ENCODE measurements at regions not wholly inside any gene's neighbourhood (a gene's known extent, or its start where the extent isn't known, plus 50 kb on each side); places are given as distances from the start of the nearest gene placed in this dataset.

DNA sequence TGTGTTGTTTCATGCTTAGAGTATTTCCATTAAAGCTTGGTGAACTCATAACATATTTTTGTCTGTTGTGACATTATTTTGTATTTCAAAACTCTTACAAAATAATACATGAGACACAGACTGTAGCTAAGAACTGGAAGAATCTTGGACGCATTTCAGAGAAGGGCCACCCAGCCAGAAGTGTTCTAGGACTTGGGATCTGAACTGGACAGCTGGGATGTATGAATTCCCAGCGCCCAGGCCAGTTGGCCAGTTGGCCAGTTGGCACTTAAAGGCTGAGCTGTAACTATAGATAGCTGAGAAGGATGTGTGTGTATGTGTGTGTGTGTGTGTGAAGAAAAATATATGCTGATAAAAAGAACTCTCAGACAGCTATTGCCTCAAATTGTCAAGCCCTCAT lies 193.4 kb upstream of the GPR101 start:
- DNase-seq = no peak
- Mint-ChIP-seq H3K27ac (no peak overlapping the region), H3K36me3 (ENCODE audit: insufficient read depth) (no peaks in the 10 kb centered on the region), H3K9me3 (no peaks in the 10 kb centered on the region), H3K4me3 (no peak overlapping the region), H3K27me3 (peaks cover 0 to 8% of the 10 kb centered on the region in 2 donors), H3K4me1 (ENCODE audit: low read depth in 2 of 2) (no peaks in the 10 kb centered on the region)
- no peak for ATAC-seq (replicated peaks)

DNA sequence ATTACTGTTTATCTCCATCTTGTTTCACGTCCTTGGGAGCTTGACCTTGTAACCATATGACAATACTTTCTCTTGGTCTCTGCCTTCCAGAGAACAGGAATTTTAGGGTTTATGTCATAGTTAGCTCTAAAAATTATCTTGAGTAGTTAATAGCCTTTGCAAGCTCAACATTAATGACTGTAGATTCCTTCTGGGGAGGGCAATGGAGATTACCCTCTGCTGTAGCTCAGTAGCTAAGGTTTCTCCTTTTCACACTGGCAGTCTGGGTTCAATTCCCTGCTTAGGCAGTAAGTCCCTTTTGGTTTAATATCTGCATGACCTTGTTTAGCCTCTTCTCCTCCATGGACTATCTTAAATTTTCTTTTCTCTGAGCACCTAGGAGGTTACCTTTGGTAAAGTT lies 181.7 kb upstream of the GPR101 start:
- Mint-ChIP-seq H3K27me3 (no peaks in the 10 kb centered on the region), H3K4me1 (ENCODE audit: low read depth in 2 of 2) (no peaks in the 10 kb centered on the region), H3K36me3 (ENCODE audit: insufficient read depth) (no peaks in the 10 kb centered on the region), H3K4me3 (no peak overlapping the region), H3K9me3 (no peaks in the 10 kb centered on the region), H3K27ac (no peak overlapping the region)
- no peak for ATAC-seq (replicated peaks)
- DNase-seq = no peak

DNA sequence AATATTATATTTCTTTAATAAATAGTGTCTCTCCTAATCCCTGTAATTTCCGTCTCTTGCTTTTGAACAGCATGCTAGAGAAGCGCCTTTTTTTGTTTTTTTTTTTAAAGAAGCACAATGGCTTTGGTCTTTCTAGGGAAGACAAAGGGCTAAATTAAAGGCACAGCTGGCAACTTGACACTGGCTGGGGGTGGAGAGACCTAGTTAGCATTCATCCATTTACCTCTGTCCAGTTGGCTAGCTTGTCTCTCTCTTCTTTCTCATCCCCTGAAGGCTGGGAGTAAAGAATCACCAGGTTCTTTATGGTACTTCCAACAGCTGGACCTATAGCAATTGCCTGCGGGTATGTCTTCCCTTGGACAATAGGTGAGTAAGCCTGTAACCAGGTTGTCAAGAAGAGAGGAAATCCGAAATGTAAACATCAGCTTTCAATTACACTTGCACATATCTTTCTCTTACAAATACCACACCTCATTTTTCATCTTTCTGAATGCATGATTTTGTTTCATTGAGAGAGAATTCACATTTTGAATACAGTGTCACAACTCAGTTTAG lies 178.4 kb upstream of the GPR101 start:
- Mint-ChIP-seq H3K27ac (no peak overlapping the region), H3K36me3 (ENCODE audit: insufficient read depth) (no peaks in the 10 kb centered on the region), H3K4me1 (ENCODE audit: low read depth in 2 of 2) (no peaks in the 10 kb centered on the region), H3K4me3 (no peak overlapping the region), H3K9me3 (no peaks in the 10 kb centered on the region), H3K27me3 (no peaks in the 10 kb centered on the region)
- DNase-seq (no peak), ATAC-seq (replicated peaks) (no peak)

DNA sequence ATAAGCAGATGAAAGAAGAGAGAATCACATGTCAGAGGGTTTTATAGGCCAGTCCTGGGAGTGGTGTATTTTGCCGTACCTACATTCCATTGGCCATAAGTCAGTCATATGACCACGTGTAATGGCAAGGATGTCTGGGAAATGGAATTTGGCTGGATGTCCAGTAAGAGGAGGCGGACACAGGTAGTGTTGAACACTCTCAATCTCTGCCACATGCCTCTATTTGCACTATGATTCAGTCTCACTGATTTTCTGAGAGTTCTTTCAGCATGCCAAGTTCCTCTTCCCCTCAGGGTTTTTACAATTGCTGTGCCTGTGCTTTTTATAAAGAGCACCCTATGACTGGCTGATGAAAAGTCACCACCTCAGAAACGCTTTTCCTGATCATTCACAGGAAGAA lies 164.2 kb upstream of the GPR101 start:
- H3K27me3 Mint-ChIP-seq = peaks cover 0 to 19% of the 10 kb centered on the region in 2 donors
- no peak for ATAC-seq (replicated peaks)

DNA sequence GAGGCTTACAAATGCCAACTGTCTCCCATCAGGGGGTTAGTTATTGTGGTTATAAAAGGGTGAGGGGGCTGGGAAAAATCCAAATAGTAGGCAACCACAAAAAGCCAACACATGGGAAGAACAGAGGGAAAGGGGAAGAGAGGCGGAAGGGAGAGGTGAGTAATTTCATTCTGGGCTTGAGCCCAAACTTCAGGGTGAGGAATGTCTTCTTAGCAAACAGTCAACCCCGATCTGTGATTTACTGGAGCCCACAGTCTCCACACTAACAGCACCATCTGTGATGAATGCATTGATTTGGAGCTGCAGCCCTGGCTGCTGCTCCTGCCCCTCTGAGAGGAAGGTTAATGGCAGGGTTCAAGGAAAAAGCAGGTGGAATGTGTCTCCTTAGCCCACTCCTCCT lies 162.2 kb upstream of the GPR101 start:
- no peak overlapping the region for H3K4me3 Mint-ChIP-seq
- ATAC-seq (replicated peaks) (no peak), DNase-seq (no peak)
- H3K4me1 Mint-ChIP-seq (ENCODE audit: low read depth in 2 of 2) = no peaks in the 10 kb centered on the region
- H3K27me3 Mint-ChIP-seq = peaks cover 0 to 8% of the 10 kb centered on the region in 2 donors
- no peaks in the 10 kb centered on the region for H3K9me3 Mint-ChIP-seq
- no peaks in the 10 kb centered on the region for H3K36me3 Mint-ChIP-seq (ENCODE audit: insufficient read depth)
- no peak overlapping the region for H3K27ac Mint-ChIP-seq

More for the DNA sequence above, 164.2 kb upstream of the GPR101 start:
- no peaks in the 10 kb centered on the region for H3K36me3 Mint-ChIP-seq (ENCODE audit: insufficient read depth)
- H3K4me1 Mint-ChIP-seq (ENCODE audit: low read depth in 2 of 2) = no peaks in the 10 kb centered on the region
- no peak overlapping the region for H3K4me3 Mint-ChIP-seq
- H3K9me3 Mint-ChIP-seq = no peaks in the 10 kb centered on the region
- no peak overlapping the region for H3K27ac Mint-ChIP-seq
- DNase-seq = no peak

DNA sequence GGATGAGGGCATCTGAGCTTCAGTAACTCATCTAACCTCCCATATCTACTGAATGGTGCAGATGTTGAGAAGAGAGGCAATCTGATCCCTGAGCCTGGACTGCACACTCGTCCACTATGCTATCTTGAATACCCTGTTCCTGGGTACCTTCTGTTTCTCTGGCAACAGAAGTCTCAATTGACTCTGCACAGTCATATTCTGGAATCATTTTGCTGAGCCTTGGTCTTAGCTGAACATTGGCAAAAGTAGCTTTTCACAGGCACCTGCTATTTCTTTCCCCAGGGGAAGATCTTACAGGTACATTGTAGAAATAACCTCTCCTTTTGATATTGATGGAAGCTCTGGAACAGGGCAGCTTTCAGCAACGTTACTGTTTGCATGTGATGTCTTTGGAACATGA lies 161.5 kb upstream of the GPR101 start:
- Mint-ChIP-seq H3K36me3 (ENCODE audit: insufficient read depth) (no peaks in the 10 kb centered on the region), H3K27ac (no peak overlapping the region), H3K27me3 (peaks cover 0 to 5% of the 10 kb centered on the region in 2 donors), H3K4me1 (ENCODE audit: low read depth in 2 of 2) (no peaks in the 10 kb centered on the region), H3K9me3 (no peaks in the 10 kb centered on the region), H3K4me3 (no peak overlapping the region)
- no peak for ATAC-seq (replicated peaks)
- DNase-seq = no peak

DNA sequence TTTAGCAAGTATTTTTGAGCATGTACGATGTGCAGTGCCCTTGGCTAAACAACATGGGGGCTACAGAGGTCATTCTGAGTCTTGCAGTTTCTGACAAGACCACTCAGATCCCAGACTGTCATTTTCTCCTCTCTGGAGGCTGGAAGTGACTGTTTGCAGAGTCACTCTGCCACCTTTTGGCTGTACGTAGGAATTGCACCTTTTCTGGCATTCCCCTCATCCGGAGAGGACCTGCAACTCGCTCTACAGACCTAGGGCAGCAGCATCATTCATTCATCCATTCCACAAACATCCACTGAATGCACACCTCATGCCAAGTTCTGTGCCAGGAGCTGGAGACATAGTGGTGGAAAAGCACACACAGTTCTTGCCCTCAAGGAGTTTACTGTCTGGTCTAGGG lies 160.4 kb upstream of the GPR101 start:
- H3K27ac Mint-ChIP-seq = no peak overlapping the region

DNA sequence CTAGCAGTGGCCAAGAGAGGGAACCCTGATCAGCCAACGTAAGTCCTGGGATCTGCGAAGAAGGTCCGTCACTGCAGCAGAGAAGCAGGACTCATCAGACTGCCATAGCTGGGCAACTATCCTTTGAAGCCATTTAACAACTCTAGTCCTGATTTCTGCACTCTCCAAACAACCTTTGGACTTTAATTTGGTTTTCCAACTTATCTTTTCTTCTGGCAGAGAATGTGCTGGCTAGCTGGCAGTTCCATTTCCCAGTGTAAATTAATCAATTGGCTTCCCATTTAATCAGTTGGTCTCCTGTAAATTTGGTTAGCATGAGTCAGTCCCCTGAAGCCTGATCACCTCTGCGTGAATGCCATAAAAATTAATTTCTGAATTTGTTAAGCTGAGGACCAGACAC lies 153.7 kb upstream of the GPR101 start:
- DNase-seq = no peak
- no peak overlapping the region for H3K27ac Mint-ChIP-seq
- H3K4me1 Mint-ChIP-seq (ENCODE audit: low read depth in 2 of 2) = no peaks in the 10 kb centered on the region
- no peak for ATAC-seq (replicated peaks)
- no peaks in the 10 kb centered on the region for H3K27me3 Mint-ChIP-seq
- no peaks in the 10 kb centered on the region for H3K36me3 Mint-ChIP-seq (ENCODE audit: insufficient read depth)
- no peak overlapping the region for H3K4me3 Mint-ChIP-seq
- no peaks in the 10 kb centered on the region for H3K9me3 Mint-ChIP-seq

More for the DNA sequence above, 160.4 kb upstream of the GPR101 start:
- H3K27me3 Mint-ChIP-seq = no peaks in the 10 kb centered on the region
- H3K4me1 Mint-ChIP-seq (ENCODE audit: low read depth in 2 of 2) = no peaks in the 10 kb centered on the region
- ATAC-seq (replicated peaks) = no peak
- H3K36me3 Mint-ChIP-seq (ENCODE audit: insufficient read depth) = no peaks in the 10 kb centered on the region
- H3K4me3 Mint-ChIP-seq = no peak overlapping the region
- DNase-seq = no peak
- no peaks in the 10 kb centered on the region for H3K9me3 Mint-ChIP-seq

DNA sequence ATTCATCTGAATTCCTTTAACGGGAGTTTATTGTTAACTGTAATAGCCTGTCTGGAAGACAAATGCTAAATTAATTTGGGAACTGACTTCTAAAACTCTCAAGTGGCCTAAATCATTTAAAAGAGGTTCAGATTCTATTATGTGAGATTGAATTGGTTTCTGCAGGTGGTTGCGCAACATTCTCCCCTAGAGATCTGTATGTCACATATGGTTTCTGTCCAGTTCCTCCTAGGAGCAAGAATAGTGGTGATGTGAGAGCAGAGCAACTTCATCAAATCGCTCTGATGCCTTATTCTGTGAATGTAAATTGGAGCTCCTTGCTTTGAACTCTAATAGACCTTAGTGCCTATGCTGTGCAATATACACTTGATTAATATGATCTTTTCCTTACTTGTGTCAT lies 144.6 kb upstream of the GPR101 start:
- DNase-seq = no peak
- no peak overlapping the region for H3K27ac Mint-ChIP-seq
- no peak overlapping the region for H3K4me3 Mint-ChIP-seq
- no peaks in the 10 kb centered on the region for H3K36me3 Mint-ChIP-seq (ENCODE audit: insufficient read depth)
- ATAC-seq (replicated peaks) = no peak
- H3K9me3 Mint-ChIP-seq = peaks cover 0 to 2% of the 10 kb centered on the region in 2 donors
- H3K27me3 Mint-ChIP-seq = peaks cover 0 to 13% of the 10 kb centered on the region in 2 donors
- H3K4me1 Mint-ChIP-seq (ENCODE audit: low read depth in 2 of 2) = no peaks in the 10 kb centered on the region

DNA sequence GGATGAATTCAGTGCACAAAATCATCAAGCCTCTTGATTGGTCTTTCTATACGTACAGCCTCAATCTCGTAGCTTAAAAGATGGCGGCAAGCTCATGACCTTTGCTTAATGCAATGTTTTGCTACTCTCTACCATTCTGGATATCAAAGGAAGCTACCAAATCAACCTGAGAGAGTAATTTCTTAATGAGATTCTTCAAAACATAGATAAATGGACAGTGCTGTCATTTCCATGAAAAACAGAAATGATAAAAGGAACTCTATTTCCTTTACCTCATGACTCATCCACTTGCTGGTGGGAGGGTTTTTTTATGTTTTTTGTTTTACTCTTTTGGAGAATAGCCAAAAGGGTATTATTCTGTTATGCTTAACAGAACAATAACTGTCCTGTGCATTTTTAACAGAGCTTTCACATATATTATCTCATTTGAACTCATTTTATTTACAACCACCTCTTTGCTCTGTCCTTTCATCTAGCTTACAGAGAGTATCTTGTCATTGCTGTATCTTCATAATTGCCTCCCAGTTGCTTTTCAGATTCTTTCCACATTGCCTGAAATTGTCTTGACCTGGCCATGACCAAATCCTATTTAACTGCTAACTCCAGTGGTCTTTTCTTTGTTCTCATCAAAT lies 138.6 kb upstream of the GPR101 start:
- DNase-seq (no peak), ATAC-seq (replicated peaks) (no peak)
- Mint-ChIP-seq H3K27ac (no peak overlapping the region), H3K4me3 (no peak overlapping the region), H3K4me1 (ENCODE audit: low read depth in 2 of 2) (no peaks in the 10 kb centered on the region), H3K9me3 (no peaks in the 10 kb centered on the region), H3K36me3 (ENCODE audit: insufficient read depth) (no peaks in the 10 kb centered on the region), H3K27me3 (peaks cover 0 to 15% of the 10 kb centered on the region in 2 donors)

DNA sequence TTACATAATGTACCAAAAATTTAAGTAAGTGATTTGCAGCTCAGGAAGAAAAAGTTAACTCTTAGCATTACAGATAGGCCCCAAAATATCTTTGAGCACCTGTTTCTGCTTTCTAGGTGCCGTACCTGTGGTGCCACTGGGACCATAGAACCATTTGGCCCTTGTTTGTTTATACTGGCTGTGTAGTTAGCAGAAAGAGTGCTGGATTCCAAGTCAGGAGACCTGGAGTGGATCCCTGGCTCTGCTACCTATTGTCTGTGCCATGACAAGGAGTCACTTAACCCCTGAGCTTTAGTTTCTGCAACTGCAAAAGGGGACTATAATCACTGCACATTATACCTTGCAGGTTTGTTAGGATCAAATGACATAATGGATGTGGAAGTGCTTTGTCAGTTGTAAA lies 137.8 kb upstream of the GPR101 start:
- H3K4me1 Mint-ChIP-seq (ENCODE audit: low read depth in 2 of 2) = no peaks in the 10 kb centered on the region
- H3K9me3 Mint-ChIP-seq = no peaks in the 10 kb centered on the region
- no peak overlapping the region for H3K4me3 Mint-ChIP-seq
- DNase-seq (no peak), ATAC-seq (replicated peaks) (no peak)
- H3K36me3 Mint-ChIP-seq (ENCODE audit: insufficient read depth) = no peaks in the 10 kb centered on the region
- no peak overlapping the region for H3K27ac Mint-ChIP-seq
- peaks cover 0 to 18% of the 10 kb centered on the region in 2 donors for H3K27me3 Mint-ChIP-seq

DNA sequence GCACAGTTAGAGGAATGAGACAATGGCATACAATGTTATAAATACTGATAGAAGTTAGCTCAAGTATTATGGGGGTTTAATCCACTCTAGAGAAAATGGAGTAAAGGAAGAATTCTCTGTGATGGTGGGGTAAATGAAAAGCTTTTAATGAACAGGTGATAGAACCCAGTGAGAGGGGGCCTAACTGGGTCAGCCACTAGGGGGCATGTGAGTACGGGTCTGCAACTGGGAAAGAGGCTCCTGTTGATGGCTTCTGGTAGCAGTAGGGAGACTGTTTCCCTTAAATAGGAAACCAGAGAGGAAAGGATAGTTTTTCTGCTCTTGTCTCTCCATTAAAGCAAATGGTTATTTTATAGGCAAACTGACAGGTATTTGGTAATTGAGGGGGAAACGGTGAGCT lies 132.8 kb upstream of the GPR101 start:
- Mint-ChIP-seq H3K4me3 (no peak overlapping the region), H3K4me1 (ENCODE audit: low read depth in 2 of 2) (no peaks in the 10 kb centered on the region), H3K27me3 (peaks cover 0 to 23% of the 10 kb centered on the region in 2 donors), H3K9me3 (no peaks in the 10 kb centered on the region), H3K27ac (no peak overlapping the region), H3K36me3 (ENCODE audit: insufficient read depth) (no peaks in the 10 kb centered on the region)
- ATAC-seq (replicated peaks) = no peak
- DNase-seq = no peak

DNA sequence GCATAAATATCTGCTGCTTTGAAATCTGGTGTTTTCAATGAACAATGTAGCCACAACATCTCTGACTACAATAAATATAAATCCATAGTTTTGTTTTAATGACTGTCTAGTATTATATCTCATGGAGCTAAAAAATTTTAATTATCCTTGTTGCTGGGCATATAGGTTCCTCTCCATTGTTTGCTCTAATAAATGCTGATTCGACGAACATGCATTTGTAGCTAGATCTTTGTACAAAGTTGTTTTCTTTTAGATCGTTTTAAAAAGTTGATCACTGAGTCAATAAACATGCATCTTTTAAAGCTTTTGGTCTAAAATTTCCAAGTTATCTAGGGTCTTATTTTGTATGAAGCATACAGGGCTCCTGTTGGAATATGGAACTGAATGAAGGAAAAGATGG lies 130.5 kb upstream of the GPR101 start:
- no peak overlapping the region for H3K27ac Mint-ChIP-seq
- no peak for ATAC-seq (replicated peaks)
- H3K9me3 Mint-ChIP-seq = no peaks in the 10 kb centered on the region
- no peak overlapping the region for H3K4me3 Mint-ChIP-seq
- H3K27me3 Mint-ChIP-seq = peaks cover 0 to 8% of the 10 kb centered on the region in 2 donors
- no peak for DNase-seq
- no peaks in the 10 kb centered on the region for H3K4me1 Mint-ChIP-seq (ENCODE audit: low read depth in 2 of 2)
- H3K36me3 Mint-ChIP-seq (ENCODE audit: insufficient read depth) = no peaks in the 10 kb centered on the region

DNA sequence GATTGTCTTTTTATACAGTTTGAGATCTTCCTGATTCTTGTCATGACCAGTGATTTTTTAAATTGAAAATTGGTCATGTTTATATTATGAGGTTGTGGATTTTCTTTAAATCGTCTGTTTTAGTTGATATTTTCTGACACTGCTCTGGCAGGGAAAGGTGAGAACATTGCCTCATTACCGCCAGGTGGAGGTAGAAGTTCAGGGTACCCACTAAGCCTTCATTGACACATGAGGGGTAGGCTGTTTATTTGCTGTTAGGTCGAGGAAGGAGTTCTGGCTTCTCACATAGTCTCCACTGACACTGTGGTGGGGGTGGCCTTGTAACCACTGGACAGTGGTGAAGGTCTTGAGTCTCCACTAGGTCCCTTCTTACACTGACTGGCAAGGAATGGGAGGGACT lies 117.6 kb upstream of the GPR101 start:
- H3K36me3 Mint-ChIP-seq (ENCODE audit: insufficient read depth) = no peaks in the 10 kb centered on the region
- no peaks in the 10 kb centered on the region for H3K4me1 Mint-ChIP-seq (ENCODE audit: low read depth in 2 of 2)
- H3K9me3 Mint-ChIP-seq = no peaks in the 10 kb centered on the region
- peaks cover 0 to 8% of the 10 kb centered on the region in 2 donors for H3K27me3 Mint-ChIP-seq
- no peak for DNase-seq
- no peak overlapping the region for H3K27ac Mint-ChIP-seq
- no peak overlapping the region for H3K4me3 Mint-ChIP-seq
- no peak for ATAC-seq (replicated peaks)

All from effector memory CD8-positive, alpha-beta T cell (primary cell).